Endodermal cell (in vitro differentiated cells): ENCODE measurements at regions not wholly inside any gene's neighbourhood (a gene's known extent, or its start where the extent isn't known, plus 50 kb on each side); places are given as distances from the start of the nearest gene placed in this dataset.
"Not testable (repeated sequence)": the region's sequence is repeated elsewhere in the genome, so short reads cannot be mapped to it uniquely, and the experiment has no call there.

ENCODE experiments used
- DNase-seq: peaks from one replicate; pipeline ENCODE4 v3.0.0-alpha.2; 2017
- H3K27ac ChIP-seq: 2 replicates; pipeline ENCODE4 v1.5.1; 2013; ENCODE audit warnings: mild to moderate bottlenecking, low read depth, low read length, moderate library complexity
- H3K27me3 ChIP-seq: 2 replicates; pipeline ENCODE4 v1.6.1; 2013; ENCODE audit warnings: mild to moderate bottlenecking, low read length, moderate library complexity; ENCODE audit not compliant: insufficient read depth, control insufficient read depth, poor library complexity, severe bottlenecking
- H3K36me3 ChIP-seq: 2 replicates; pipeline ENCODE4 v1.7.0; 2013; ENCODE audit warnings: mild to moderate bottlenecking, low read length, moderate library complexity; ENCODE audit not compliant: control insufficient read depth, insufficient read depth
- H3K4me1 ChIP-seq: one replicate; pipeline ENCODE4 v1.7.0; 2013; ENCODE audit warnings: low read length; ENCODE audit not compliant: control insufficient read depth, insufficient read depth
- H3K4me3 ChIP-seq: 2 replicates; pipeline ENCODE4 v1.5.1; 2013; ENCODE audit warnings: mild to moderate bottlenecking, low read length, moderate library complexity
- H3K9ac ChIP-seq: 2 replicates; pipeline ENCODE4 v1.6.1; 2013; ENCODE audit warnings: mild to moderate bottlenecking, low read length, moderate library complexity; ENCODE audit not compliant: poor library complexity, severe bottlenecking; ENCODE audit errors: extremely low read depth
- H3K9me3 ChIP-seq: 2 replicates; pipeline ENCODE4 v1.6.1; 2013; ENCODE audit warnings: mild to moderate bottlenecking, low read length, moderate library complexity; ENCODE audit not compliant: control insufficient read depth
- H3K27ac Mint-ChIP-seq: 2 replicates; pipeline ENCODE4 v1.8.0; 2020; ENCODE audit warnings: mixed read lengths
- H3K27me3 Mint-ChIP-seq: 2 replicates; pipeline ENCODE4 v1.8.0; 2021; ENCODE audit warnings: mild to moderate bottlenecking, mixed read lengths; ENCODE audit not compliant: insufficient read depth
- H3K36me3 Mint-ChIP-seq: 2 replicates; pipeline ENCODE4 v1.8.0; 2020; ENCODE audit warnings: low read depth, mixed read lengths
- H3K4me1 Mint-ChIP-seq: 2 replicates; pipeline ENCODE4 v1.8.0; 2020; ENCODE audit warnings: mixed read lengths
- H3K4me3 Mint-ChIP-seq: 2 replicates; pipeline ENCODE4 v1.8.0; 2020; ENCODE audit warnings: mild to moderate bottlenecking, moderate library complexity, mixed read lengths
- H3K9me3 Mint-ChIP-seq: 2 replicates; pipeline ENCODE4 v1.8.0; 2020; ENCODE audit warnings: mild to moderate bottlenecking, mixed read lengths
- WGBS, 2 experiments: methylation state at CpG; one replicate each; pipeline versions ENCODE4 v1.1.5 to v1.1.7; 2013; ENCODE audit warnings: missing lambda C conversion rate in 2 of 2, mixed read lengths in 1 of 2; ENCODE audit not compliant: insufficient coverage in 1 of 2, insufficient read length in 1 of 2; 5-methylcytosine and 5-hydroxymethylcytosine counted together
- TF ChIP-seq, protein P1 (sequence below): fragments of 200-600 bp; sonication (generic); conservative IDR thresholded peaks from 2 replicates; pipeline ENCODE4 v1.5.0; 2021; ENCODE audit warnings: antibody characterized with exemption, mild to moderate bottlenecking

DNA sequence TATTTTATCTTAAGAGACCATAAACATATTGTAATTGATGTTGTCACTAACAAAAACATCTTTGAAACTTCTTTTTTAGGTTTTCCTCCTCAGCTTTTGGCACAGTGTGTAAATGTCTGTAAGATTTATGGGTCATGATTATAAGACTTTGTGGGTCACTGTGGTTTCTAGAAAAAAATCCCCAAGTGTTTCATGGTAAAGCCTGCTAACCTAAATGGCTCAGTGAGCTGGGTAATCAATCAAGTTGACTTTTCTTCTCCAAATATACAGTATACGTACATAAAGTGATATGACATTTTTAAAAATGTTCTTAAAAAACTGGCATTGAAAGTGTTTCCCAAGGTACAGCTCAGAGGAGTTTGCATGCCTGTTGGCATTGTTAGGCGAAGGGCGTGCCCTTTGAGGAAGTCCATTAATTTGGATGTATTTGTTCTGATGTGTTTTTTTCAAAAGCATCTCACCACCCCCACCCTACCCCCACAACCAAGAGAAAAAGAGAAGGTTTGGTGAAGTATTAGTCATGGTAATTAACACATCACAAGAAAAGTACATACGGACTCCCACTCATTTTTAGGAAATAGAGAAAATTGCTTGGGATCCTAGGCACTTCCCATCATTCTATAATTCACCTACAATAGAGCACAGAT lies 385.4 kb upstream of the LRRC3B start:
- no peaks in the 10 kb centered on the region for H3K9me3 ChIP-seq
- Mint-ChIP-seq H3K27ac (no peak overlapping the region), H3K36me3 (no peaks in the 10 kb centered on the region)

DNA sequence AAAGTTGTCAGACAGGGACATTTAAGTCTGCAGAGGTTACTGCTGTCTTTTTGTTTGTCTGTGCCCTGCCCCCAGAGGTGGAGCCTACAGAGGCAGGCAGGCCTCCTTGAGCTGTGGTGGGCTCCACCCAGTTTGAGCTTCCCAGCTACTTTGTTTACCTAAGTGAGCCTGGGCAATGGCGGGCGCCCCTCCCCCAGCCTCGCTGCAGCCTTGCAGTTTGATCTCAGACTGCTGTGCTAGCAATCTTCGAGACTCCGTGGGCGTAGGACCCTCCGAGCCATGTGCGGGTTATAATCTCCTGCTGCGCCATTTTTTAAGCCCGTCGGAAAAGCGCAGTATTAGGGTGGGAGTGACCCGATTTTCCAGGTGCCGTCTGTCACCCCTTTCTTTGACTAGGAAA lies 378.0 kb upstream of the LRRC3B start:
- not testable (repeated sequence) for H3K9me3 ChIP-seq, H3K36me3 Mint-ChIP-seq, DNase-seq, H3K4me1 Mint-ChIP-seq, H3K27me3 ChIP-seq, H3K4me3 ChIP-seq, H3K36me3 ChIP-seq, H3K4me1 ChIP-seq, H3K27ac Mint-ChIP-seq, H3K9ac ChIP-seq, H3K27me3 Mint-ChIP-seq, H3K27ac ChIP-seq, H3K4me3 Mint-ChIP-seq
- WGBS, 2 experiments, result 91 to 100% methylated on average over 1 to 14 of the region's 14 CpGs
- peaks cover 19% of the 10 kb centered on the region for H3K9me3 Mint-ChIP-seq

More for the DNA sequence above, 385.4 kb upstream of the LRRC3B start:
- no peak for DNase-seq
- 94% methylated on average over 3 of the region's 4 CpGs; no CpG with 5 or more reads in 1 of the 2 experiments for WGBS, 2 experiments
- H3K4me1 Mint-ChIP-seq, result no peaks in the 10 kb centered on the region
- Histone ChIP-seq H3K9ac (no peak overlapping the region), H3K27me3 (no peaks in the 10 kb centered on the region), H3K4me1 (no peaks in the 10 kb centered on the region), H3K4me3 (no peak overlapping the region), H3K27ac (no peak overlapping the region), H3K36me3 (no peaks in the 10 kb centered on the region)
- no peak overlapping the region for H3K4me3 Mint-ChIP-seq
- H3K27me3 Mint-ChIP-seq, result no peaks in the 10 kb centered on the region
- TF ChIP-seq, protein P1, sequence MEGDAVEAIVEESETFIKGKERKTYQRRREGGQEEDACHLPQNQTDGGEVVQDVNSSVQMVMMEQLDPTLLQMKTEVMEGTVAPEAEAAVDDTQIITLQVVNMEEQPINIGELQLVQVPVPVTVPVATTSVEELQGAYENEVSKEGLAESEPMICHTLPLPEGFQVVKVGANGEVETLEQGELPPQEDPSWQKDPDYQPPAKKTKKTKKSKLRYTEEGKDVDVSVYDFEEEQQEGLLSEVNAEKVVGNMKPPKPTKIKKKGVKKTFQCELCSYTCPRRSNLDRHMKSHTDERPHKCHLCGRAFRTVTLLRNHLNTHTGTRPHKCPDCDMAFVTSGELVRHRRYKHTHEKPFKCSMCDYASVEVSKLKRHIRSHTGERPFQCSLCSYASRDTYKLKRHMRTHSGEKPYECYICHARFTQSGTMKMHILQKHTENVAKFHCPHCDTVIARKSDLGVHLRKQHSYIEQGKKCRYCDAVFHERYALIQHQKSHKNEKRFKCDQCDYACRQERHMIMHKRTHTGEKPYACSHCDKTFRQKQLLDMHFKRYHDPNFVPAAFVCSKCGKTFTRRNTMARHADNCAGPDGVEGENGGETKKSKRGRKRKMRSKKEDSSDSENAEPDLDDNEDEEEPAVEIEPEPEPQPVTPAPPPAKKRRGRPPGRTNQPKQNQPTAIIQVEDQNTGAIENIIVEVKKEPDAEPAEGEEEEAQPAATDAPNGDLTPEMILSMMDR, result no peak
- H3K9me3 Mint-ChIP-seq, result peaks cover 6% of the 10 kb centered on the region

DNA sequence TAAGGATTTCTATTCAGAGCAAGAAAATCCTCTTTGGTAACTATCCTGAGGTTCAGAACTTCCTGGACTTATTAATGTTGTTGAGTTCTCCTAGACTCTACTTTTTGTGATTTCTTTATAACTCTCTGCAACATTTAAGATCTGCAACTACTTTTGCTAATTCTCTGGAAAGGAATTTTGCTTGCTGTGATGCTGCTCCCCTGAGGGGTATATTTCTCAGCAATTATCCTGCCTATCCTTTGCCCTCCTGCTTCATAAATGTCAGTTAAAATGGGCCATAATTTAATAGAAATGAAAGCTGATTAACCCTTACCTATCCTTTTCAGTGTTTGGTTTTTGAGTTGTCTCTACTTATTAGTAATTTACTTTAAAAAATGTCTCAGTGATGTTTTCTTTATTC lies 377.3 kb upstream of the LRRC3B start:
- Histone ChIP-seq H3K36me3 (no peaks in the 10 kb centered on the region), H3K27ac (no peak overlapping the region), H3K4me3 (no peak overlapping the region), H3K9ac (no peak overlapping the region), H3K4me1 (no peaks in the 10 kb centered on the region), H3K9me3 (no peaks in the 10 kb centered on the region), H3K27me3 (no peaks in the 10 kb centered on the region)
- DNase-seq, result no peak
- peaks cover 19% of the 10 kb centered on the region for H3K9me3 Mint-ChIP-seq
- H3K27ac Mint-ChIP-seq, result no peak overlapping the region
- no peak overlapping the region for H3K4me3 Mint-ChIP-seq
- H3K27me3 Mint-ChIP-seq, result no peaks in the 10 kb centered on the region
- TF ChIP-seq, protein P1, result no peak
- H3K36me3 Mint-ChIP-seq, result no peaks in the 10 kb centered on the region
- no peaks in the 10 kb centered on the region for H3K4me1 Mint-ChIP-seq

DNA sequence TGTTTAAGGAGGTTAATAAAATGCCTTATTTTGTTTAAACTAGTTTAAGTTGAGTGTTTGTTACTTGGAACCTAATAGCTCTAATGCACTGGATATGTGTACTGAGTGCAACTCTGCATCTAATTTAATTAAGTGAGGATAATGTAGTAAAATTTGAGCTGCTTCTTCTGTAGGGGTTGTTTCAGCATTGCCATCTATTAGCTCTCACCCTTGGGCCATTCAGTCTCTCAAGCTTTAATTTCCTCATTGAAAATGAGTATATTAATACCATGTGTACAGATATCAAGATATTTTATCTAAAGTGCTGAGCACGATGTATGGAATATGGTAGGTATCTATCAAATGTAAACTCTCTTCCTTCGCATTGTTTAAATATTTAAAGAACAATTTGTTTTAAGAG lies 375.7 kb upstream of the LRRC3B start:
- TF ChIP-seq, protein P1, result no peak
- no peak for DNase-seq
- no peaks in the 10 kb centered on the region for H3K27me3 Mint-ChIP-seq
- 95% methylated on average over 2 of the region's 2 CpGs; no CpG with 5 or more reads in 1 of the 2 experiments for WGBS, 2 experiments
- Histone ChIP-seq H3K27ac (no peak overlapping the region), H3K4me1 (no peaks in the 10 kb centered on the region), H3K9me3 (no peaks in the 10 kb centered on the region), H3K9ac (no peak overlapping the region), H3K4me3 (no peak overlapping the region), H3K27me3 (no peaks in the 10 kb centered on the region), H3K36me3 (no peaks in the 10 kb centered on the region)
- H3K9me3 Mint-ChIP-seq, result peaks cover 15% of the 10 kb centered on the region
- no peak overlapping the region for H3K27ac Mint-ChIP-seq
- H3K4me3 Mint-ChIP-seq, result no peak overlapping the region
- H3K36me3 Mint-ChIP-seq, result no peaks in the 10 kb centered on the region
- no peaks in the 10 kb centered on the region for H3K4me1 Mint-ChIP-seq
